Panc1 (cell line): ENCODE measurements at regions not wholly inside any gene's neighbourhood (a gene's known extent, or its start where the extent isn't known, plus 50 kb on each side); places are given as distances from the start of the nearest gene placed in this dataset.

Experiments used
- ATAC-seq: fragments of 200-7000 bp; cut with Tn5 transposase; 2 replicates; pipeline ENCODE4 v1.9.1; 2020; ENCODE audit warnings: mild to moderate bottlenecking, moderate library complexity
- BruUV-seq: library from RNA; stranded (reverse); fragments of 400-500 nt; replicated peaks from 2 replicates; lab custom pipeline; 2021; lab: Mats Ljungman, UMichigan
- CTCF ChIA-PET: fragments of 300-600 bp; sonication (Branson Sonifier 250); formaldehyde crosslinking; loops from one replicate; lab custom pipeline; 2022; ENCODE audit warnings: antibody characterized with exemption; lab: Charles Lee
- POLR2A ChIA-PET: fragments of 300-600 bp; sonication (Branson Sonifier 250); formaldehyde crosslinking; loops from one replicate; lab custom pipeline; 2022; ENCODE audit warnings: antibody characterized with exemption; lab: Charles Lee
- DNase-seq: peaks from one replicate; pipeline ENCODE4 v3.0.0-alpha.2; 2010; ENCODE audit warnings: low read depth, low spot score
- H3K27ac ChIP-seq: 2 replicates; pipeline ENCODE4 v1.5.1; 2011; ENCODE audit warnings: mild to moderate bottlenecking, low read length, inconsistent platforms
- H3K27me3 ChIP-seq: fragments of 200-500 bp; sonication (Bioruptor generic); 2 replicates; pipeline ENCODE4 v1.6.0; 2014; ENCODE audit warnings: low read length, inconsistent platforms; ENCODE audit not compliant: control insufficient read depth, insufficient read depth
- H3K36me3 ChIP-seq: fragments of 200-500 bp; sonication (Bioruptor generic); 2 replicates; pipeline ENCODE4 v1.5.1; 2014; ENCODE audit warnings: inconsistent platforms, mild to moderate bottlenecking, low read length, moderate library complexity; ENCODE audit not compliant: control insufficient read depth, insufficient read depth
- H3K4me1 ChIP-seq: 2 replicates; pipeline ENCODE4 v1.5.1; 2011; ENCODE audit warnings: inconsistent platforms, mild to moderate bottlenecking, low read length, moderate library complexity; ENCODE audit not compliant: control insufficient read depth, insufficient read depth
- H3K4me3 ChIP-seq, 2 experiments: 2 replicates each; pipeline ENCODE4 v1.5.1; 2011 to 2012; ENCODE audit warnings: low read depth in 2 of 2, low read length in 2 of 2, mild to moderate bottlenecking in 2 of 2, inconsistent platforms in 1 of 2, moderate library complexity in 1 of 2
- H3K9me3 ChIP-seq: fragments of 200-500 bp; sonication (Bioruptor generic); 2 replicates; pipeline ENCODE4 v1.5.1; 2014; ENCODE audit warnings: low read depth, mild to moderate bottlenecking, inconsistent platforms, low read length, moderate library complexity; ENCODE audit not compliant: control insufficient read depth, insufficient read depth
- POLR2AphosphoS5 ChIP-seq: IDR thresholded peaks from 2 replicates; pipeline ENCODE4 v1.6.1; 2012; ENCODE audit warnings: mild to moderate bottlenecking, low read depth, low read length, moderate library complexity
- REST ChIP-seq, 2 experiments: IDR thresholded peaks; 2 replicates each; pipeline ENCODE4 v1.6.1; 2011 to 2012; ENCODE audit warnings: low read depth in 2 of 2, control low read depth in 1 of 2, low read length in 1 of 2, mild to moderate bottlenecking in 1 of 2, moderate library complexity in 1 of 2; ENCODE audit not compliant: insufficient read depth in 1 of 2
- SIN3A ChIP-seq: IDR thresholded peaks from 2 replicates; pipeline ENCODE4 v1.6.1; 2012; ENCODE audit warnings: low read depth, mild to moderate bottlenecking, low read length, moderate library complexity, borderline replicate concordance; ENCODE audit not compliant: insufficient read depth
- TCF7L2 ChIP-seq: IDR thresholded peaks from 2 replicates; pipeline ENCODE4 v1.6.1; 2011; ENCODE audit warnings: mild to moderate bottlenecking, low read depth, low read length, inconsistent platforms
- in situ Hi-C: cut with HindIII; loops from 2 replicates; pipeline ENCODE4 v1.10.0; 2016; ENCODE audit warnings: low sequenced_read_pairs, low pct_unique_long_range_greater_than_20kb
- intact Hi-C: fragments of 100-400 bp; cut with micrococcal nuclease; formaldehyde crosslinking; loops from one replicate; pipeline ENCODE4 v1.10.0; 2022; ENCODE audit not compliant: unreplicated experiment
- TF ChIP-seq, protein P1 (sequence below): fragments of 450-650 bp; IDR thresholded peaks from 2 replicates; pipeline ENCODE4 v1.5.1; 2017; ENCODE audit warnings: mild to moderate bottlenecking

DNA sequence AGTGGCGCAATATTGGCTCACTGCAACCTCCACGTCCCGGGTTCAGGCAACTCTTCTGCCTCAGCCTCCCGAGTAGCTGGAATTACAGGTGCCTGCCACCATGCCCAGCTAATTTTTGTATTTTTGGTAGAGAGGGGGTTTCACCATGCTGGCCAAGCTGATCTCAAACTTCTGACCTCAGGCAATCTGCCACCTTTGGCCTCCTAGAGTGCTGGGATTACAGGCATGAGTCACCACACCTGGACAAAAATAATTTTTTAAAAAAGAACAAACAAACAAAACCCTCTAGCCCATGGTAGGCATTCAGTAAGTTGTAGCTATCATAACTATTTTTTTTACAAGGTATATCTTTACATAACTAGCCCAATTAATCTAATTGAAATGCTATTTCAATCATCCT, 73.9 kb upstream of the CAPRIN1 start:
- Histone ChIP-seq H3K4me1 (no peaks in the 10 kb centered on the region), H3K27me3 (no peaks in the 10 kb centered on the region), H3K4me3 (no peak overlapping the region), H3K36me3 (no peaks in the 10 kb centered on the region), H3K9me3 (no peaks in the 10 kb centered on the region), H3K27ac (no peak overlapping the region)
- intact Hi-C loops: no loop called here
- ChIA-PET CTCF (interaction anchor here (0.6 kb wide), 1 partner anchor 202 kb away, joined by 3 read pairs; no protein-coding TSS in a partner anchor), POLR2A (no interaction called here)
- no peak for DNase-seq
- no peak for ATAC-seq
- no TSS peak for BruUV-seq
- in situ Hi-C loops: no loop called here
- TF ChIP-seq TCF7L2 (no peak), SIN3A (no peak), REST (IDR thresholded peaks at IDR 0.05; ENCODE audit: insufficient read depth in 1 of 2, low read depth in 2 of 2, low read length in 1 of 2) (no peak)
- TF ChIP-seq, protein P1, sequence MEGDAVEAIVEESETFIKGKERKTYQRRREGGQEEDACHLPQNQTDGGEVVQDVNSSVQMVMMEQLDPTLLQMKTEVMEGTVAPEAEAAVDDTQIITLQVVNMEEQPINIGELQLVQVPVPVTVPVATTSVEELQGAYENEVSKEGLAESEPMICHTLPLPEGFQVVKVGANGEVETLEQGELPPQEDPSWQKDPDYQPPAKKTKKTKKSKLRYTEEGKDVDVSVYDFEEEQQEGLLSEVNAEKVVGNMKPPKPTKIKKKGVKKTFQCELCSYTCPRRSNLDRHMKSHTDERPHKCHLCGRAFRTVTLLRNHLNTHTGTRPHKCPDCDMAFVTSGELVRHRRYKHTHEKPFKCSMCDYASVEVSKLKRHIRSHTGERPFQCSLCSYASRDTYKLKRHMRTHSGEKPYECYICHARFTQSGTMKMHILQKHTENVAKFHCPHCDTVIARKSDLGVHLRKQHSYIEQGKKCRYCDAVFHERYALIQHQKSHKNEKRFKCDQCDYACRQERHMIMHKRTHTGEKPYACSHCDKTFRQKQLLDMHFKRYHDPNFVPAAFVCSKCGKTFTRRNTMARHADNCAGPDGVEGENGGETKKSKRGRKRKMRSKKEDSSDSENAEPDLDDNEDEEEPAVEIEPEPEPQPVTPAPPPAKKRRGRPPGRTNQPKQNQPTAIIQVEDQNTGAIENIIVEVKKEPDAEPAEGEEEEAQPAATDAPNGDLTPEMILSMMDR: no peak

DNA sequence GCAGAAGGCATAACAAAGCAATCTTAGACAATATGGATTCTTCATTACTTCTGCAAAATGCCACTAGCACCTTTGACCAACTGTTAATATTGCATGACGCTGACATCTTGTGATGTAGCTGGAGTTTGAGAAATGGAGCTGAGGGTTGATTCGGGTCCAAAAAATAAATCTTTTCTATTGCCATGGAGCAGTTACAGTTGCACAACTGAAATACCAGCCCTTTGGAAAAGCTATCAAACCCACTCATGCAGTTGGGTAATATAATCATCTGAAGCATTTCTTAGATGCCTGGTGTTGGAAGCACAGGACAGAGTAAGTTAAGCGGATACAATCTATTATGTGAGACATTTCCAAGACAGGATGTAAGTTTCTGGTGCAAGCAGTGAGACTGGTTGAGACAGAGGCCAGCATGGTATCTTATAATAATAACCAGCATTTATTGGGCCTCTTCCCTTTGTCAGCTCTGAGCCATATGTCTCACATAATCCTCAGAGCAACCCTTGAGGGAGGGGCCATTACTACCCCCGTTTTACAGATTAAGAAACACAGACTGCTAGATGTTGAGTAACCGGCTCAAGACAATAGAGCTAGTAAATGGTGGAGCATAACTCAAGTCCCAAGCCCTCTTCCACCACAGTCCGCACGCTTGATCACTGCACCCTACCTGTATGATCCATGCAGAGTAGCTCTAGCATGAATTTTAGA, 74.9 kb upstream of the CAPRIN1 start:
- TF ChIP-seq SIN3A: no peak
- TF ChIP-seq TCF7L2: no peak
- TF ChIP-seq, protein P1: no peak
- TF ChIP-seq REST (IDR thresholded peaks at IDR 0.05; ENCODE audit: insufficient read depth in 1 of 2, low read depth in 2 of 2, low read length in 1 of 2): no peak
- no peak for TF ChIP-seq POLR2AphosphoS5
- CTCF ChIA-PET: no interaction called here
- Histone ChIP-seq H3K4me1 (no peaks in the 10 kb centered on the region), H3K4me3 (no peak overlapping the region), H3K36me3 (no peaks in the 10 kb centered on the region), H3K27me3 (no peaks in the 10 kb centered on the region), H3K9me3 (no peaks in the 10 kb centered on the region), H3K27ac (no peak overlapping the region)
- in situ Hi-C loops: no loop called here
- ATAC-seq (no peak), DNase-seq (no peak)
- no TSS peak for BruUV-seq
- intact Hi-C loops: no loop called here
- POLR2A ChIA-PET: no interaction called here
